Parathyroid adenoma (tissue), 2 donors: ENCODE measurements at regions not wholly inside any gene's neighbourhood (a gene's known extent, or its start where the extent isn't known, plus 50 kb on each side); places are given as distances from the start of the nearest gene placed in this dataset.
"Not testable (repeated sequence)": the region's sequence is repeated elsewhere in the genome, so short reads cannot be mapped to it uniquely, and the experiment has no call there.

Experiments used
- H2AFZ ChIP-seq: fragments of 300-600 bp; sonication (generic); one replicate; pipeline ENCODE4 v1.7.0; 2017; ENCODE audit warnings: antibody characterized with exemption, mild to moderate bottlenecking
- H3K27ac ChIP-seq: fragments of 300-600 bp; sonication (generic); one replicate; pipeline ENCODE4 v1.7.0; 2017
- H3K27me3 ChIP-seq: fragments of 300-600 bp; sonication (generic); one replicate; pipeline ENCODE4 v1.7.0; 2017; ENCODE audit warnings: low read length; ENCODE audit not compliant: control insufficient read depth, insufficient read depth
- H3K36me3 ChIP-seq: fragments of 300-600 bp; sonication (generic); one replicate; pipeline ENCODE4 v1.7.0; 2017; ENCODE audit warnings: low read length; ENCODE audit not compliant: control insufficient read depth, insufficient read depth
- H3K4me1 ChIP-seq: fragments of 300-600 bp; sonication (generic); one replicate; pipeline ENCODE4 v1.7.0; 2017; ENCODE audit warnings: control low read depth
- H3K4me2 ChIP-seq: fragments of 300-600 bp; sonication (generic); one replicate; pipeline ENCODE4 v1.7.0; 2017; ENCODE audit warnings: low read length
- H3K4me3 ChIP-seq: fragments of 300-600 bp; sonication (generic); one replicate; pipeline ENCODE4 v1.7.0; 2017; ENCODE audit warnings: low read depth, low read length
- H3K79me2 ChIP-seq: fragments of 300-600 bp; sonication (generic); one replicate; pipeline ENCODE4 v1.7.0; 2017; ENCODE audit warnings: control low read depth
- H3K9ac ChIP-seq: fragments of 300-600 bp; sonication (generic); one replicate; pipeline ENCODE4 v1.7.0; 2017; ENCODE audit warnings: mild to moderate bottlenecking
- H3K9me3 ChIP-seq: fragments of 300-600 bp; sonication (generic); one replicate; pipeline ENCODE4 v1.7.0; 2017; ENCODE audit warnings: low read length; ENCODE audit not compliant: control insufficient read depth
- TF ChIP-seq, protein P1 (sequence below): fragments of 300-600 bp; sonication (generic); IDR thresholded peaks from one replicate; pipeline ENCODE4 v1.7.0; 2017; ENCODE audit warnings: antibody characterized with exemption, mild to moderate bottlenecking
- donor health status: primary hyperparathyroidism.

DNA sequence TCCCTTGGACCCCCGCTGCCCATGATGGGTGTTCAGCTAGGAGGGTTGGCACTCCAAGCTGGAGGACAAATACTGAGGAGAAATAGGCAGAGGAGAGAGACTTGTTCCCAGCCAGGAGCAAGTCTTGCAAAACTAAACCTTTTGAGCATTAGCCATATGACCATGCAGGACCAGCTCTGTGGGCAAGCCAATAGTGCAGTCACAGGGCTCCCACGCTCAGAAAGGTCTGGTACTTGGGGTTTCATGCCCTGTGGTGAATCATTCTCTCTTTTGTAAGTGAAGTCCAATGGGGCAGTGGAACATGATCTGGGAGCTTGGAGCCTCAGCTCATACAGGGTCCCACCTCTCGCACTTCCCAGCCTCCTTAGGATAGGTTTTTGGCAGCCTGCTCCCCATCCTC is 300.9 kb downstream of the BCOR start:
- no peaks in the 10 kb centered on the region for H3K27me3 ChIP-seq
- H3K9ac ChIP-seq: no peak overlapping the region
- no peak overlapping the region for H3K4me3 ChIP-seq
- H3K4me2 ChIP-seq: no peak overlapping the region
- H3K9me3 ChIP-seq: no peaks in the 10 kb centered on the region
- no peak overlapping the region for H3K27ac ChIP-seq
- H2AFZ ChIP-seq: no peak overlapping the region
- TF ChIP-seq, protein P1, sequence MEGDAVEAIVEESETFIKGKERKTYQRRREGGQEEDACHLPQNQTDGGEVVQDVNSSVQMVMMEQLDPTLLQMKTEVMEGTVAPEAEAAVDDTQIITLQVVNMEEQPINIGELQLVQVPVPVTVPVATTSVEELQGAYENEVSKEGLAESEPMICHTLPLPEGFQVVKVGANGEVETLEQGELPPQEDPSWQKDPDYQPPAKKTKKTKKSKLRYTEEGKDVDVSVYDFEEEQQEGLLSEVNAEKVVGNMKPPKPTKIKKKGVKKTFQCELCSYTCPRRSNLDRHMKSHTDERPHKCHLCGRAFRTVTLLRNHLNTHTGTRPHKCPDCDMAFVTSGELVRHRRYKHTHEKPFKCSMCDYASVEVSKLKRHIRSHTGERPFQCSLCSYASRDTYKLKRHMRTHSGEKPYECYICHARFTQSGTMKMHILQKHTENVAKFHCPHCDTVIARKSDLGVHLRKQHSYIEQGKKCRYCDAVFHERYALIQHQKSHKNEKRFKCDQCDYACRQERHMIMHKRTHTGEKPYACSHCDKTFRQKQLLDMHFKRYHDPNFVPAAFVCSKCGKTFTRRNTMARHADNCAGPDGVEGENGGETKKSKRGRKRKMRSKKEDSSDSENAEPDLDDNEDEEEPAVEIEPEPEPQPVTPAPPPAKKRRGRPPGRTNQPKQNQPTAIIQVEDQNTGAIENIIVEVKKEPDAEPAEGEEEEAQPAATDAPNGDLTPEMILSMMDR: no peak
- H3K4me1 ChIP-seq: no peaks in the 10 kb centered on the region
- H3K36me3 ChIP-seq: no peaks in the 10 kb centered on the region
- H3K79me2 ChIP-seq: no peaks in the 10 kb centered on the region

DNA sequence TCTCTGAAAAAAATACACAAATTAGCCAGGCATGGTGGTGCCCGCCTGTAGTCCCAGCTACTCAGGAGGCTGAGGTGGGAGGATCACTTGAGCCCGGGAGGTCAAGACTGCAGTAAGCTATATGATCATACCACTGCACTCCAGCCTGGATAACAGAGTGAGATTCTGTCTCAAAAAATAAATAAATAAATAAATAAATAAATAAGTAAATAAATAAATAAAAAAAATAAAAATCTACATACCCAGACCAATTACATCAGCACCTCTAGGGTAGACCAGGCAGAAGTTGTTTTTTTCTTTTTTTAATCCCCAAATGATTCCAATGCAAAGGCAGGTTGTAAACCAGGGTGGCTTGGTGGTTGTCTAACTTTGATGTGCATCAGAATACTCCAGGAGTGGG is 299.3 kb downstream of the BCOR start:
- H3K79me2 ChIP-seq, H3K4me1 ChIP-seq, H3K4me2 ChIP-seq, H3K4me3 ChIP-seq, H3K36me3 ChIP-seq, H3K27me3 ChIP-seq, H3K27ac ChIP-seq, H3K9ac ChIP-seq, H2AFZ ChIP-seq, H3K9me3 ChIP-seq: not testable (repeated sequence)

DNA sequence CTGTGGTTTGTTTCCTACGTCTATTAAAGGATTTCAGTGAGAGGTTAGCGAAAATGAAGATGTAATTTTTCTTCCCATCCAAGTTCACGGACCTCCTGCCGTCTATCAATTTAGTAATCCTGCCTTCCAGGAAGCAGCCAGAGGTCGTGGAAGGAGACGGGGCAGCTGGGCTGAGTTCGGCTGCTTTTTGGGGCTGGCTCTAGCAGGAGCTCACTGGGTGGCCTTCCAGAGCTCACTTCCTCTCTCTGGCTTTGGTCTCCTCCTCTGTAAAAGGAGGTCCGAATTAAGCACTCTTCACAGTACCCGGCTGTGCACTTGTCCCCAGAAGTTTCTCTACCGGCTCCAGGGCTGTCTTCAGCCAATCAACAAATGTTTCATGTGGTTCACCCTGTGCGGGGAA is 295.4 kb downstream of the BCOR start:
- Histone ChIP-seq H3K4me1 (no peaks in the 10 kb centered on the region), H3K27me3 (no peaks in the 10 kb centered on the region), H3K36me3 (no peaks in the 10 kb centered on the region), H3K4me2 (no peak overlapping the region), H3K9ac (no peak overlapping the region), H2AFZ (no peak overlapping the region), H3K27ac (no peak overlapping the region), H3K79me2 (no peaks in the 10 kb centered on the region), H3K9me3 (no peaks in the 10 kb centered on the region), H3K4me3 (no peak overlapping the region)
- TF ChIP-seq, protein P1: no peak

DNA sequence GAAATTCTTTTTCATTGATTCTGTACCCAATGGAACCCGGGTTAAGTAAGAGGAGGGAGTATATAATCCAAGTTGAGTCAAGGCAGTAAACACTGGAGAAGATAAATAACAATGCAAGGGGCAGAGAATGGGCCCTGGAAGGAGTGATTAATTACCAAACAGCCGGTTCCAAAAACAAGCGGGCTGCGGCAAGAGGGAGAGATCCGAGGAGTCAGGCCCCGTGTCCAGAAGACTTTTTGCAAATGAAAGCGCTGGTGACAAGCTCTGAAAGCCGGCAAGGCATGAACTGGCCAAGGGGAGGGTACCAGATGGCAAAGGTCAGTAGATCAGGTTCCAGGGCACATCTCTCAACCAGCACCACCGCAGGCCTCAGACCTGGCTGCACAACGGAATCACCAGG is 294.9 kb downstream of the BCOR start:
- H3K4me1 ChIP-seq: no peaks in the 10 kb centered on the region
- no peaks in the 10 kb centered on the region for H3K27me3 ChIP-seq
- no peak overlapping the region for H2AFZ ChIP-seq
- no peak overlapping the region for H3K4me3 ChIP-seq
- no peaks in the 10 kb centered on the region for H3K79me2 ChIP-seq
- H3K36me3 ChIP-seq: no peaks in the 10 kb centered on the region
- no peaks in the 10 kb centered on the region for H3K9me3 ChIP-seq
- H3K9ac ChIP-seq: no peak overlapping the region
- TF ChIP-seq, protein P1: no peak
- no peak overlapping the region for H3K27ac ChIP-seq
- no peak overlapping the region for H3K4me2 ChIP-seq

DNA sequence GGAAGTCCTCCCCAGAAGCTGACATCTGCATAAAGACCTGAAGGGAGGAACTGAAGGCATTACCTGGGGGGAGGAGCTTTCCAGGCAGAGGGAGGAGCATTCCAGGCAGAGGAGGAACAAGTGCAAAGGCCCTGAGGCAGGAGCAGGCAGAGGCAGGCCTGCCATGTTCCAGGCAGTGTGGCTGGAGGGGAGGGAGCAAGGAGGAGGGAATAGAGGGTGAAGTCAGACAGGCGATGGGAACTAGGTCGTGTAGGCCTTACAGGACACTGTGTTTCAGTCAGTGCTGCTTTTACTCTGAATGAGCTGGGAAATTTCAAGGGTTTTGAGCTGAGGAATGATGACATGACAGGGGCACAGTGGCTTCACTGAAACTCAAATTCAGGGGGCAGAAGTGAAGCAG is 292.7 kb downstream of the BCOR start:
- H3K27ac ChIP-seq: no peak overlapping the region
- no peak overlapping the region for H3K4me3 ChIP-seq
- TF ChIP-seq, protein P1: no peak
- H3K4me2 ChIP-seq: no peak overlapping the region
- no peaks in the 10 kb centered on the region for H3K27me3 ChIP-seq
- no peaks in the 10 kb centered on the region for H3K4me1 ChIP-seq
- H3K36me3 ChIP-seq: no peaks in the 10 kb centered on the region
- no peak overlapping the region for H3K9ac ChIP-seq
- no peak overlapping the region for H2AFZ ChIP-seq
- no peaks in the 10 kb centered on the region for H3K9me3 ChIP-seq
- H3K79me2 ChIP-seq: no peaks in the 10 kb centered on the region
